GM23338 (cell line): ENCODE measurements at regions not wholly inside any gene's neighbourhood (a gene's known extent, or its start where the extent isn't known, plus 50 kb on each side); places are given as distances from the start of the nearest gene placed in this dataset.
"Not testable (repeated sequence)": the region's sequence is repeated elsewhere in the genome, so short reads cannot be mapped to it uniquely, and the experiment has no call there.

Experiments
- ATAC-seq: fragments of 200-7000 bp; cut with Tn5 transposase; 3 replicates; pipeline ENCODE4 v1.9.1; 2020
- DNase-seq: peaks from one replicate; pipeline ENCODE4 v3.0.0-alpha.2; 2015; ENCODE audit warnings: low spot score
- H2AFZ ChIP-seq: fragments of 200-600 bp; sonication (generic); 2 replicates; pipeline ENCODE4 v1.8.0; 2016; ENCODE audit warnings: antibody characterized with exemption, mild to moderate bottlenecking, moderate library complexity
- H3F3A ChIP-seq: fragments of 200-600 bp; sonication (generic); replicated peaks from 2 replicates; pipeline ENCODE4 v1.8.0; 2017; ENCODE audit warnings: antibody characterized with exemption, mixed run types, low read depth
- H3K27ac ChIP-seq: fragments of 200-600 bp; sonication (generic); 2 replicates; pipeline ENCODE4 v1.6.1; 2016; ENCODE audit warnings: low read depth
- H3K27me3 ChIP-seq: fragments of 200-600 bp; sonication (generic); 2 replicates; pipeline ENCODE4 v1.8.0; 2016; ENCODE audit warnings: mild to moderate bottlenecking, mixed run types, moderate library complexity; ENCODE audit not compliant: insufficient read depth
- H3K36me3 ChIP-seq: fragments of 200-600 bp; sonication (generic); 2 replicates; pipeline ENCODE4 v1.8.0; 2016; ENCODE audit warnings: mild to moderate bottlenecking; ENCODE audit not compliant: insufficient read depth
- H3K4me1 ChIP-seq: fragments of 200-600 bp; sonication (generic); 2 replicates; pipeline ENCODE4 v1.8.0; 2016; ENCODE audit warnings: mild to moderate bottlenecking, moderate library complexity; ENCODE audit not compliant: insufficient read depth
- H3K4me2 ChIP-seq: fragments of 200-600 bp; sonication (generic); 2 replicates; pipeline ENCODE4 v1.7.1; 2017; ENCODE audit warnings: mixed run types
- H3K4me3 ChIP-seq: fragments of 200-600 bp; sonication (generic); 2 replicates; pipeline ENCODE4 v1.6.1; 2016; ENCODE audit warnings: mixed run types
- H3K79me2 ChIP-seq: fragments of 200-600 bp; sonication (generic); replicated peaks from 2 replicates; pipeline ENCODE4 v1.8.0; 2017; ENCODE audit warnings: mild to moderate bottlenecking; ENCODE audit not compliant: insufficient read depth
- H3K9me2 ChIP-seq: fragments of 200-600 bp; sonication (generic); 2 replicates; pipeline ENCODE4 v1.8.0; 2017; ENCODE audit not compliant: insufficient read depth
- H4K20me1 ChIP-seq: fragments of 200-600 bp; sonication (generic); replicated peaks from 2 replicates; pipeline ENCODE4 v1.8.0; 2017; ENCODE audit warnings: mild to moderate bottlenecking; ENCODE audit not compliant: insufficient read depth
- H3K27ac Mint-ChIP-seq: 2 replicates; pipeline ENCODE4 v1.8.0; 2020; ENCODE audit warnings: inconsistent platforms, mild to moderate bottlenecking, moderate library complexity, mixed read lengths
- H3K27me3 Mint-ChIP-seq: 3 replicates; pipeline ENCODE4 v1.8.0; 2022; ENCODE audit warnings: low read depth, mild to moderate bottlenecking, moderate library complexity, mixed read lengths, inconsistent platforms; ENCODE audit not compliant: insufficient read depth, poor library complexity
- H3K36me3 Mint-ChIP-seq: 3 replicates; pipeline ENCODE4 v1.8.0; 2021; ENCODE audit warnings: low read depth, mild to moderate bottlenecking, inconsistent platforms, moderate library complexity, mixed read lengths
- H3K4me1 Mint-ChIP-seq: 3 replicates; pipeline ENCODE4 v1.8.0; 2020; ENCODE audit warnings: mild to moderate bottlenecking, inconsistent platforms, mixed read lengths
- H3K4me3 Mint-ChIP-seq: 3 replicates; pipeline ENCODE4 v1.8.0; 2021; ENCODE audit warnings: moderate library complexity, mild to moderate bottlenecking, inconsistent platforms, mixed read lengths
- H3K9me3 Mint-ChIP-seq: 3 replicates; pipeline ENCODE4 v1.8.0; 2020; ENCODE audit warnings: moderate library complexity, mild to moderate bottlenecking, inconsistent platforms, mixed read lengths
- EZH2phosphoT487 ChIP-seq: fragments of 200-600 bp; sonication (generic); IDR thresholded peaks from one replicate; pipeline ENCODE4 v1.8.1; 2018; ENCODE audit warnings: antibody characterized with exemption; ENCODE audit not compliant: unreplicated experiment
- JUNB ChIP-seq: IDR thresholded peaks from one replicate; pipeline ENCODE4 v1.6.1; 2016; ENCODE audit warnings: antibody characterized with exemption; ENCODE audit not compliant: unreplicated experiment
- ZNF114 ChIP-seq: fragments of 250-450 bp; sonication (Bioruptor Pico); IDR thresholded peaks from 2 replicates; pipeline ENCODE4 v1.5.0; 2020; ENCODE audit warnings: mild to moderate bottlenecking, moderate library complexity
- ZNF331 ChIP-seq: fragments of 250-450 bp; sonication (Bioruptor Pico); IDR thresholded peaks from 2 replicates; pipeline ENCODE4 v1.5.0; 2020; ENCODE audit warnings: low read depth, mild to moderate bottlenecking, moderate library complexity
- TF ChIP-seq, protein P1 (sequence below): fragments of 250-450 bp; sonication (Bioruptor Pico); IDR thresholded peaks from 2 replicates; pipeline ENCODE4 v1.5.0; 2020; ENCODE audit warnings: mild to moderate bottlenecking, moderate library complexity
- TF ChIP-seq, protein P2 (sequence below), 2 experiments: fragments of 200-600 bp in 1 of 2; sonication (generic) in 1 of 2; conservative IDR thresholded peaks; 2 replicates each; pipeline versions ENCODE4 v1.5.1 to v1.6.1; 2016 to 2017; ENCODE audit warnings: antibody characterized with exemption in 2 of 2, low read depth in 2 of 2, mild to moderate bottlenecking in 2 of 2, moderate library complexity in 1 of 2

DNA sequence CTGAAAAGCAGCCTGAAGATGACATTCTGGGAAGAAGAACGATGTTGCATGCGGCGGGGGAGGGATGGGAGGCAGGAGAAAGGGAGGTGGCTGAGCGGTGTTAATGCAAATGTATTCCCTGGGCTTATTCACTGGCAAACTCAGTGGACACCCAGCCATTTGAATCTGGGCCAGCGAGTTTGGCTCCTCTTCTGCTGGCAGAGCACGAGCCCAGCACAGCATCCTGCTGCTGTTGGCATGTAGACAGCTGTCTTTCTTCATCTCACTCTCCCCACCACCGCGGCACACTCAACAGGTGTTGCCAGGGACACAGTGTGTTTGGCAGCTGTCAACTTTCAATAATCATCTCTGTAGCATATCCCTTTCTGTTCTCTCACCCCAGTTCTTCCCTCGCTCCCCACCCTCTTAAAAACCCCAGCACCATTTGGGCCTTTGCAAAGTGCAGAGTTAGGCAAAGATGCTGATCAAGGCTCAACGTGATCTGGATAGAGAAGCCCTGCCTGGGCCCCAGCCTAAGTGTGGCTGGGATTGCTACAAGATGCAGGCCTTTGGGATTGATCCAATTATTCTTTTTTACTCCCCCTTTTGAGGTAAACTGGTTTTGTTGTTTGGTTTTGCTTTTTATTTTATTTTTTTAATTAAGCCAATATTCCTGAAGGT, 131.9 kb downstream of the EXOC5 start (continued):
- TF ChIP-seq, protein P1, sequence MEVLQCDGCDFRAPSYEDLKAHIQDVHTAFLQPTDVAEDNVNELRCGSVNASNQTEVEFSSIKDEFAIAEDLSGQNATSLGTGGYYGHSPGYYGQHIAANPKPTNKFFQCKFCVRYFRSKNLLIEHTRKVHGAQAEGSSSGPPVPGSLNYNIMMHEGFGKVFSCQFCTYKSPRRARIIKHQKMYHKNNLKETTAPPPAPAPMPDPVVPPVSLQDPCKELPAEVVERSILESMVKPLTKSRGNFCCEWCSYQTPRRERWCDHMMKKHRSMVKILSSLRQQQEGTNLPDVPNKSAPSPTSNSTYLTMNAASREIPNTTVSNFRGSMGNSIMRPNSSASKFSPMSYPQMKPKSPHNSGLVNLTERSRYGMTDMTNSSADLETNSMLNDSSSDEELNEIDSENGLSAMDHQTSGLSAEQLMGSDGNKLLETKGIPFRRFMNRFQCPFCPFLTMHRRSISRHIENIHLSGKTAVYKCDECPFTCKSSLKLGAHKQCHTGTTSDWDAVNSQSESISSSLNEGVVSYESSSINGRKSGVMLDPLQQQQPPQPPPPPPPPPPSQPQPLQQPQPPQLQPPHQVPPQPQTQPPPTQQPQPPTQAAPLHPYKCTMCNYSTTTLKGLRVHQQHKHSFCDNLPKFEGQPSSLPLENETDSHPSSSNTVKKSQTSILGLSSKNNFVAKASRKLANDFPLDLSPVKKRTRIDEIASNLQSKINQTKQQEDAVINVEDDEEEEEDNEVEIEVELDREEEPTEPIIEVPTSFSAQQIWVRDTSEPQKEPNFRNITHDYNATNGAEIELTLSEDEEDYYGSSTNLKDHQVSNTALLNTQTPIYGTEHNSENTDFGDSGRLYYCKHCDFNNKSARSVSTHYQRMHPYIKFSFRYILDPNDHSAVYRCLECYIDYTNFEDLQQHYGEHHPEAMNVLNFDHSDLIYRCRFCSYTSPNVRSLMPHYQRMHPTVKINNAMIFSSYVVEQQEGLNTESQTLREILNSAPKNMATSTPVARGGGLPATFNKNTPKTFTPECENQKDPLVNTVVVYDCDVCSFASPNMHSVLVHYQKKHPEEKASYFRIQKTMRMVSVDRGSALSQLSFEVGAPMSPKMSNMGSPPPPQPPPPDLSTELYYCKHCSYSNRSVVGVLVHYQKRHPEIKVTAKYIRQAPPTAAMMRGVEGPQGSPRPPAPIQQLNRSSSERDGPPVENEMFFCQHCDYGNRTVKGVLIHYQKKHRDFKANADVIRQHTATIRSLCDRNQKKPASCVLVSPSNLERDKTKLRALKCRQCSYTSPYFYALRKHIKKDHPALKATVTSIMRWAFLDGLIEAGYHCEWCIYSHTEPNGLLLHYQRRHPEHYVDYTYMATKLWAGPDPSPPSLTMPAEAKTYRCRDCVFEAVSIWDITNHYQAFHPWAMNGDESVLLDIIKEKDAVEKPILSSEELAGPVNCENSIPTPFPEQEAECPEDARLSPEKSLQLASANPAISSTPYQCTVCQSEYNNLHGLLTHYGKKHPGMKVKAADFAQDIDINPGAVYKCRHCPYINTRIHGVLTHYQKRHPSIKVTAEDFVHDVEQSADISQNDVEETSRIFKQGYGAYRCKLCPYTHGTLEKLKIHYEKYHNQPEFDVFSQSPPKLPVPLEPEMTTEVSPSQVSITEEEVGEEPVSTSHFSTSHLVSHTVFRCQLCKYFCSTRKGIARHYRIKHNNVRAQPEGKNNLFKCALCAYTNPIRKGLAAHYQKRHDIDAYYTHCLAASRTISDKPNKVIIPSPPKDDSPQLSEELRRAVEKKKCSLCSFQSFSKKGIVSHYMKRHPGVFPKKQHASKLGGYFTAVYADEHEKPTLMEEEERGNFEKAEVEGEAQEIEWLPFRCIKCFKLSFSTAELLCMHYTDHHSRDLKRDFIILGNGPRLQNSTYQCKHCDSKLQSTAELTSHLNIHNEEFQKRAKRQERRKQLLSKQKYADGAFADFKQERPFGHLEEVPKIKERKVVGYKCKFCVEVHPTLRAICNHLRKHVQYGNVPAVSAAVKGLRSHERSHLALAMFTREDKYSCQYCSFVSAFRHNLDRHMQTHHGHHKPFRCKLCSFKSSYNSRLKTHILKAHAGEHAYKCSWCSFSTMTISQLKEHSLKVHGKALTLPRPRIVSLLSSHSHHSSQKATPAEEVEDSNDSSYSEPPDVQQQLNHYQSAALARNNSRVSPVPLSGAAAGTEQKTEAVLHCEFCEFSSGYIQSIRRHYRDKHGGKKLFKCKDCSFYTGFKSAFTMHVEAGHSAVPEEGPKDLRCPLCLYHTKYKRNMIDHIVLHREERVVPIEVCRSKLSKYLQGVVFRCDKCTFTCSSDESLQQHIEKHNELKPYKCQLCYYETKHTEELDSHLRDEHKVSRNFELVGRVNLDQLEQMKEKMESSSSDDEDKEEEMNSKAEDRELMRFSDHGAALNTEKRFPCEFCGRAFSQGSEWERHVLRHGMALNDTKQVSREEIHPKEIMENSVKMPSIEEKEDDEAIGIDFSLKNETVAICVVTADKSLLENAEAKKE = no peak
- no peak for TF ChIP-seq ZNF331 (CRISPR knock-in tag)

DNA sequence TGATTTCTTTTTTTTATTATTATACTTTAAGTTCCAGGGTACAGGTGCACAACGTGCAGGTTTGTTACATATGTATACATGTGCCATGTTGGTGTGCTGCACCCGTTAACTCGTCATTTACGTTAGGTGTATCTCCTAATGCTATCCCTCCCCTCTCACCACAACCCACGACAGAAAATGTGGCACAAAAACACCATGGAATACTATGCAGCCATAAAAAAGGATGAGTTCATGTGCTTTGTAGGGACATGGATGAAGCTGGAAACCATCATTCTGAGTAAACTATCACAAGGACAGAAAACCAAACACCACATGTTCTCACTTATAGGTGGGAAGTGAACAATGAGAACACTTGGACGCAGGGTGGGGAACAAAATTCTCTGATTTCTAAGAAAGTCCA, 140.9 kb downstream of the EXOC5 start:
- not testable (repeated sequence) for H3K79me2 ChIP-seq, H3K4me3 Mint-ChIP-seq, H3K27me3 Mint-ChIP-seq, H3K27me3 ChIP-seq, H3K27ac Mint-ChIP-seq, H3K4me2 ChIP-seq, H3K4me1 Mint-ChIP-seq, H3K27ac ChIP-seq, H3K9me3 Mint-ChIP-seq, ATAC-seq, H3K4me3 ChIP-seq, H3K4me1 ChIP-seq, H4K20me1 ChIP-seq, H3F3A ChIP-seq, H3K9me2 ChIP-seq, H2AFZ ChIP-seq, DNase-seq, H3K36me3 ChIP-seq, H3K36me3 Mint-ChIP-seq

DNA sequence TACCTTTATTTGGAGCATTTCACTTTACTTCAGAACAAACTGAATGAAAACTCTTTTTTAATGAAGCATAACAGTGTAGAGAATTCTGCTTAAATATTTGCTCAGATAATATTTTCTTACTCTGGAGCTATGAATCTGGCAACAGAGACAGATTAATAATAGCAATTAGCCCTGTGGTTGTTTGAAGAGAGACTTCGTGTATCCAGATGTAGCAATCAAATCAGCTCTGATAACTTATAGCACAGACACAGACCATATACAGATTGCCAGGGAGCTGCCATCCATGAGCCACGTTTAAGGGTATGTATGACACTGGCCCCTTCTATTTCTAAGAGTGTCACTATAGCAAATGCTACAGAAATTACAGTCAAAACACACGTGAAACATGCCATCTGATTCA, 146.6 kb downstream of the EXOC5 start:
- H3K27ac ChIP-seq = no peak overlapping the region
- H3K36me3 ChIP-seq = no peaks in the 10 kb centered on the region
- H3K4me2 ChIP-seq = no peak overlapping the region
- H3K36me3 Mint-ChIP-seq = no peaks in the 10 kb centered on the region
- no peak overlapping the region for H3K4me3 ChIP-seq
- H3K9me2 ChIP-seq = no peaks in the 10 kb centered on the region
- no peaks in the 10 kb centered on the region for H3K79me2 ChIP-seq
- H3K27me3 Mint-ChIP-seq = peaks cover 2% of the 10 kb centered on the region
- ATAC-seq (no peak), DNase-seq (no peak)
- H3F3A ChIP-seq = no peaks in the 10 kb centered on the region
- no peaks in the 10 kb centered on the region for H3K27me3 ChIP-seq
- no peaks in the 10 kb centered on the region for H4K20me1 ChIP-seq
- H3K4me3 Mint-ChIP-seq = no peak overlapping the region
- H2AFZ ChIP-seq = peak overlapping the region; percentile 45; the same call in 1 of the 2 replicates
- H3K9me3 Mint-ChIP-seq = no peaks in the 10 kb centered on the region
- no peaks in the 10 kb centered on the region; the same call in 1 of the 2 replicates for H3K4me1 ChIP-seq
- H3K4me1 Mint-ChIP-seq = peaks cover 6% of the 10 kb centered on the region; the same call in 2 of the 3 replicates
- no peak overlapping the region for H3K27ac Mint-ChIP-seq
- TF ChIP-seq, protein P2, sequence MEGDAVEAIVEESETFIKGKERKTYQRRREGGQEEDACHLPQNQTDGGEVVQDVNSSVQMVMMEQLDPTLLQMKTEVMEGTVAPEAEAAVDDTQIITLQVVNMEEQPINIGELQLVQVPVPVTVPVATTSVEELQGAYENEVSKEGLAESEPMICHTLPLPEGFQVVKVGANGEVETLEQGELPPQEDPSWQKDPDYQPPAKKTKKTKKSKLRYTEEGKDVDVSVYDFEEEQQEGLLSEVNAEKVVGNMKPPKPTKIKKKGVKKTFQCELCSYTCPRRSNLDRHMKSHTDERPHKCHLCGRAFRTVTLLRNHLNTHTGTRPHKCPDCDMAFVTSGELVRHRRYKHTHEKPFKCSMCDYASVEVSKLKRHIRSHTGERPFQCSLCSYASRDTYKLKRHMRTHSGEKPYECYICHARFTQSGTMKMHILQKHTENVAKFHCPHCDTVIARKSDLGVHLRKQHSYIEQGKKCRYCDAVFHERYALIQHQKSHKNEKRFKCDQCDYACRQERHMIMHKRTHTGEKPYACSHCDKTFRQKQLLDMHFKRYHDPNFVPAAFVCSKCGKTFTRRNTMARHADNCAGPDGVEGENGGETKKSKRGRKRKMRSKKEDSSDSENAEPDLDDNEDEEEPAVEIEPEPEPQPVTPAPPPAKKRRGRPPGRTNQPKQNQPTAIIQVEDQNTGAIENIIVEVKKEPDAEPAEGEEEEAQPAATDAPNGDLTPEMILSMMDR (conservative IDR thresholded peaks at IDR 0.05; ENCODE audit: low read depth in 2 of 2) = no peak
- TF ChIP-seq EZH2phosphoT487 = no peak
- TF ChIP-seq ZNF114 (CRISPR knock-in tag) = no peak
- TF ChIP-seq ZNF331 (CRISPR knock-in tag) = no peak
- TF ChIP-seq JUNB = no peak
